Activated CD4-positive, alpha-beta T cell treated with anti-CD3 and anti-CD28 coated beads for 48 hours (primary cell): ENCODE measurements at regions not wholly inside any gene's neighbourhood (a gene's known extent, or its start where the extent isn't known, plus 50 kb on each side); places are given as distances from the start of the nearest gene placed in this dataset.
A peak's percentile ranks its signal among the peaks of the same experiment; 100 is the strongest.
"Not testable (repeated sequence)": the region's sequence is repeated elsewhere in the genome, so short reads cannot be mapped to it uniquely, and the experiment has no call there.

Experiments used
- DNase-seq: peaks from one replicate; pipeline ENCODE4 v3.0.0-alpha.2; 2020

DNA sequence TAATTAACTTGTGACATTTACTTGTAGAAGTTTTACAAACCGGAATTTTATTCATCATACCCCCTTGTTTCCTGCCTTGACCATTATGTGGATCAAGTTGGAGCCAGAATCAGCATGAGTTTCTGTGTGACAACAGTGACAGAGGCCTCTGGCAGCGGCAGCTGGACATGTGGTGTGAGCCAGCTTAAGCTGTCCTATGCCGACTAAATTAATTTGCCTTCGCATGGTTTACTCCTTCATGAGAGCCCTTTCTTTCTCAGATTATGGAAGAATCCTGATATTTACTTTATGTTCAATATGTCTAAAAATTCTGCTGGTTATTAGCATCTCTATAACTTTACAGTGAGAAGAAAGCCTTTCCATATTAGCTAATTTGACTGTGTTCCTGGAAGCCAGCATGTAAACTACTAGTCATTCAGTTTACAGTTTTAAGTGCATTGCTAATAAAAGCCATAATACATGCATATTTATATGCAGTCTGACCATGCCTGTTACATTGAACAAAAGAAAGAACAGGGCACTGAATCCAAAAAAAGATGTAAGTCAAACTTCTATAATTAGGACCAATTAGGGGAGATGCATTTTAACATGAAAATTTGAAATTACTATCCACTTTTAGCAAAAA is 495.8 kb upstream of the ACVR2A start:
- DNase-seq, result no peak

DNA sequence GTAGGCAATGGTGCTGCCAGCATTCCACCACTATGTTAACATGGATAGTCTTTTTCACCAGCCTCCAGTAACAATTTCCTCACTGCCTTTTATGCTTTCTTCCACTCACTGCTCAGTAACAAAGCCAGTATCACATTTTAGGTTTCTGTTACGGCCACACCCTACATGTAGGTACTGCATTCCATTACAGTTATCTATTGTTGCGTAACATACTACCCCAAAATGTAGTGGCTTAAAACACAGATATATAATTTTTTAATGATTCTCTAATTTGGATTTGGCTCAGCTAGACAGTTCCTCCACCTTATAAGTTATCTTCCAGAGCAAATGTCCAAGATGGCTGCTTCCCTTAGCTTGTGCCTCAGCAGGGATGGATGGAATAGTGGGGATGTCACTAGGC is 498.7 kb upstream of the ACVR2A start:
- DNase-seq, result no peak

DNA sequence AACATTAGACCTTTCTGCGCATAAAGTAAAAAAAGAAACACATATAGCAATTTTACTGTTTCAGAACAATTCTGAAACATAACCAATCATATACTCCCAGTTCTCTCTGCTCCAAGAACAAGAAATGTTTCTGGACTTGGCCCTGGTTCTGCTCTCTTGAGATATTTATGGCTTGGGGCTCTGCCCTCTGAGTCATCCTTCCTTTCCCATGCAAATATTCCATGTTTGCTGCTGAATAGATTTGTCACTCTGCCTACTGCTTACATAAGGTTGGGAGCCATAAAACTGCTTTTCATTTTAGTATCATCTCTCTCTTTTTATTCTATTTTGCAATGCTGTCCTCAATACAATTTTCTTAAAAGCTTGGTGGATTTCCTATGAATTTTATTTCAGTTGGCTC is 499.6 kb upstream of the ACVR2A start:
- no peak for DNase-seq

DNA sequence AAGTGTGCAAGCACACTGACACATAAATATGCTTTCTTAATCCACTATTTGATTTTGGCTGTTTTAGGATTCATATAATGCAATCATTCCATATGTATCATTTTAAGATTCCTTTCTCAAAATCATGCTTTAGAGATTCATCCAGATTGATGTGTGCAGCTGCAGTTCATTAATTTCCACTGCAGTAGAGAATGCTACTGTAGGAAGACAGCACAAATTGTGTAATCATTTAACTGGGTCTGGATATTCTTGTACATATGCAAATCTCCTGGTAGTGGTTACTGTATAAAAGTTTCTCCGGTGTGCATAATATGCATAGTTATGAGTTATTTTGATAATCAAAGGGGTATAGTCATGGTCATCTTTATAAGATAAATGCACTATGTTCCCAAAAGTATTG is 502.5 kb upstream of the ACVR2A start:
- DNase-seq, result no peak

DNA sequence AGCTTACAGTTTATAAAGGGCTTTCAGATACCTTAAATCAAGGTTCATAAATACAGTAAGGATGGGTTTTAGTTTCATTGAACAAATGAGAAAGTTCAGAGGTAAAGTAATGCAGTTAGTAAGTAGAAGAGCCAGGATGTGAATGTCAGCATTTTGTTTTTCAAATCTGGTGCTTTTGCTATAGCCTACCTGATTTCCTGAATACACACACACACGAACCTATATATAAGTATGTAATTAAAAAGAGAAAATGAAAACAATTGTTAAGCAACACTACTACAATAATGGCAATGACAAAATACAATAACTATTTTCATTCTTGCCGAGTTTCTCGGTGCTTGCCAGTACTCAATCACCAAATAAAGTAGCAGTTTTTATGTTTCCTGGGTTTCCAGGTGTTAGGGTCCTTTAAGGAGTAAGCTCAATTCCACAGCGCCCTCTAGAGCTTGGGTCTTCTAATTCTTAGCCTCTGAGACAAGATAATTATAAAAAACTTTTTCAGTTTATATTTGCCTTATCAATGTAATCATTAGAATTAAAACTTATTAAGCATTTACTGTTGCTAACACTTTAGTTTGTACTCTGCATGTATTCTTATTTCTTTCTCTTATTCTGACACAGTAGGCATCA is 512.9 kb upstream of the ACVR2A start:
- DNase-seq, result peak; percentile 59

DNA sequence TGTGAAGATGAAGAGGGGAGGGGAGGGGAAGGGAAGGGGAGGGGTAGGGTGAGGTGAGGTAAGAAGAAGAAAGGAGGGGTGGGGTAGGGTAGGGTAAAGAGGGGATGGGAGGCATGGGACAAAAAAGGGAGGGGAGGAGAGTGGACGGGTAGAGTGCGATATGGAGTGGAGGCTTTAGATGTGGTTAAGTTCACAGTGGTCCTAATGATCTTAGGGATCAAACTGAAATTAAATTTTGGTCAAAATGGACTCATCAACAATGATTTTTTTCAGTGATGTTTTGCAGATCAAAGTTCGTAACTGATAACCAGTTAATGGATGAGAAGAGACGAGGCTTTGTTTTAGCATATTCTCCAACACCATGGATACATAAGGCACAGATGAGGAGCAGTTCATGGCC is 513.9 kb upstream of the ACVR2A start:
- DNase-seq, result no peak

DNA sequence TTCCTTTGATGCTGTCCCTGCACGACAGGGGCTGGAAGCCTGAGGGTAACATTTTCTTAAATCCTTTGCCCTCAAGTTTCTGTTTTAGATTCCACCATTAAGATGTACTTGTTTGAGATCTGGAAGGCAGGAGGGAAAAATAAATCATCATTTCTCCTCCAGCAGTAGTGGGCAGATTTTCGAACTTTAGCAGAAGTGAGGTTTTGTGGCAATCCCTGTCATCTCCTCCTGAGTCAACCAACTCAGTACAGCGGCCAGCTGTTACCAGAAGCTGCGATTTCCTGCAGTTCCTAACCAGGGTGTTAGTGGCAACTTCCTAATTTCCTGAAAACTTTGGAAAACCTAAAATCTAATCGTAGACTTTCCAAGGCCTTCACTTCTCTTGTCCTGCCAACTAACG is 517.2 kb upstream of the ACVR2A start:
- DNase-seq, result peak; percentile 31

DNA sequence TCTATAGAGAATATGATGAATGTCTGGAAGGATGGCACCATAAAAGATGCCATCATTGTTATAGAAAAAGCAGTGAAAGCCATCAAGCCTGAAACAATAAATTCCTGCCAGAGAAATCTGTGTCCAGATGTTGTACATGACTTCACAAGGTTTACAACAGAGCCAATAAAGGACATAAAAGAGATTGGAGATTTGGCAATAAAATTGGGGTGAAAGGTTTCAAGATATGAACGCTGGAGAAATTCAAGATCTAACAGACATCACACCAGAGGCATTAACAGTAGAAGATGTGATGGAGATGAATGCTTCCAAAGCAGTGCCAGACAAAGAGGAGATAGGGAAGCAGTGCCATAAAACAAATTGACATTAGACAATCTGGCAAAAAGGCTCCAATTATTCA is 518.8 kb upstream of the ACVR2A start:
- no peak for DNase-seq

DNA sequence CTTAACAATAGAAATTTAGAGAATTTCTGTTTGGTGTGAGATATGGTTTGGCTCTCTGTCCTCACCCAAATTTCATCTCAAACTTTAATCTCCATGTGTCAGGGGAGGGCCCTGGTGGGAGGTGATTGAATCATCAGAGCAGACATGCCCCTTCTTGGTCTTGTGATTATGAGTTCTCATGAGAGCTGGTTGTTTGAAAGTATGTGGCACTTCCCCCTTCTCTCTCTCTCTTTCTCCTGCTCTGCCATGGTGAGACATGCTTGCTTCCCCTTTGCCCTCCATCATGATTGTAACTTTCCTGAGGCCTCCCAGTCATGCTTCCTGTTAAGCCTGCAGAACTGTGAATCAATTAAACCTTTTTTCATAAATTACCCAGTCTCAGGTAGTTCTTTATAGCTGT is 524.7 kb upstream of the ACVR2A start:
- no peak for DNase-seq

DNA sequence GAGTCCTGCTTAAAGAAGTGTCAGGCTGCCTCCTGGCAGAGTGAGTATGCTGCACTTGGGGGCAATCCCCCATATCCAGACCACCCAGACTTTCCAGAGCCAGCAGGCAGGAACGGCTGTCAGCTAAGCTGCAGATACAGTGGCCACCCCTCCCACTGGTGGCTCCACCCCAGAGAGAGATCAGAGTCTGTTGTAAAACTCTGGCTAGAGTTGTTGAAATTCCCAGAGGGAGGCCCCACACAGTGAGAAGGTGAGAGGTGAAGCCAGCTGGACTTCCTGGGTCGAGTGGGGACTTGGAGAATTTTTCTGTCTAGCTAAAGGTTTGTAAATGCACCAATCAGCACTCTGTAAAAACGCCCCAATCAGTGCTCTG is 533.8 kb upstream of the ACVR2A start:
- no peak for DNase-seq

DNA sequence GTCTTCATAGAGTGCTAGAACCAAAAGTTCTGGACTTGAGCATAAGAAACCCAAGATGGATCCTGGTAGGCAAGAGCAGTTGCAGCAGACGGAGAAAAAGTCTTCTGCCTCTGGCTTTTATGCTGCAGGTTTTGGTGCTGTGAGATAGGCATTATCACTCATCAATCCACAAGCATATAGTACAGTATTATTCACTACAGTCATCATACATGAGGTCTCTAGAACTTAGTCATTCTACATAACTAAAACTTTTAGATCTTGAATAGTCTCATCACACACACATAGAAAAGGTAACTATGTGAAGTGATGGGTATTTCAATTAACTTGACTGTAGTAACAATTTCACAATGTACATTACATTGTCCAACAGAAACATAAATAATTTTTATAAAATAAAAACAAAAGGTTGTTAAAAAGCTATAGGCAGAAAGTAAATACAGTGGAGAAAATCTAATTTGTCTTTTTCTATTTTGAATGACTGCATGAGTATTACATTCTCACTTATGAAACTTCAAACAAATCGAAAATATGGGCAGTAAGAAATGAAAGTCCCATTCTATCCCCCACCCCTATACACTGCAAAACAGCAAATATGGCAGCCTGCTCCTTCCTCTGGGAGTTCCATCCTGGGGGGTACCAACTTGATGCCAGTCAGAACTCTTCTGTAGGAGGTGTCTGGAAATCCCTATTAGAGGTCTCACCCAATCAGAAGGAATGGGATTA is 534.3 kb upstream of the ACVR2A start:
- DNase-seq, result no peak

DNA sequence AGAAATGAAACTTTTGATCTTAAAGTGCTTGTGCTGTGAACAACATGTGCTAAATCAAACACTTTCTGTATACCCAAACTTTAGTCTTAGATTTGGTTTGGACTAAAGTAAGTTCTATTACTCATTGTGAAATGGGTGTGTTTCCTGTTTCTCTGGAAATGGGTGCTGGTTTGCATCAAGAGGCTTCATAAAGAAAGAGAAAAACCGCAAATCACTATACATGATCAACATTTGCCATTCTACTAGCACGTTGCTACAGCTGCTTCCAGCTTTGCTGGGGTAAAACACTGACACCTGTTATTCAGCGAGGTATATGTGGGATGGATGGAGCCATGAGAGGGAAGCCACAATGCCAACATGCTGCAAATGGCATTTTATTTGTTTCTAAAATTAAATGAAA is 547.0 kb upstream of the ACVR2A start:
- peak; percentile 37 for DNase-seq

DNA sequence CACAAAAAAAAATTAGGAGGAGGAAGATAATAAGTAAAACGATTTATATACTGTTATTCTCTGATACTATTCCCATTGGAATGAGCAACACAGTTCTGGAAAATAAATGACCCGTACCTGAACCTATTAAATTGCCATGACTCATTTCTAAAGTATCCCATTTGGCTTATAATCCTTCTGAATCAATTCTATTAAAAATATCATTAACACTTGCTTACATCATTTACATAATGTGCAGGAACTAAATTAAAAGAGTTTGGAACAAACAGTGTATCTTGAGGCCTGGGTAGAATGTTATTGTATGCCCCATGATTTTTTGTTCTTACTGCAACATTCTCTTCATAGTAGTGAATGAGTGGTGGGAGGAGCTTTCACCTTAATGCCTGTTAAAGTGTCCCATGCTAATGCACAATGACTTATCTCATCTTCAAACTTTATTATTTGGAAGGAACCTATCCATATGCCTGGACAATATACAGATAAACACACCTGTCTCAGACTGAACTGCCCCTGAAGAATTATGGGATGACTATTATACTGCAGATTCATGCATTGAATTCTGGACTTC is 549.9 kb upstream of the ACVR2A start:
- DNase-seq, result no peak

DNA sequence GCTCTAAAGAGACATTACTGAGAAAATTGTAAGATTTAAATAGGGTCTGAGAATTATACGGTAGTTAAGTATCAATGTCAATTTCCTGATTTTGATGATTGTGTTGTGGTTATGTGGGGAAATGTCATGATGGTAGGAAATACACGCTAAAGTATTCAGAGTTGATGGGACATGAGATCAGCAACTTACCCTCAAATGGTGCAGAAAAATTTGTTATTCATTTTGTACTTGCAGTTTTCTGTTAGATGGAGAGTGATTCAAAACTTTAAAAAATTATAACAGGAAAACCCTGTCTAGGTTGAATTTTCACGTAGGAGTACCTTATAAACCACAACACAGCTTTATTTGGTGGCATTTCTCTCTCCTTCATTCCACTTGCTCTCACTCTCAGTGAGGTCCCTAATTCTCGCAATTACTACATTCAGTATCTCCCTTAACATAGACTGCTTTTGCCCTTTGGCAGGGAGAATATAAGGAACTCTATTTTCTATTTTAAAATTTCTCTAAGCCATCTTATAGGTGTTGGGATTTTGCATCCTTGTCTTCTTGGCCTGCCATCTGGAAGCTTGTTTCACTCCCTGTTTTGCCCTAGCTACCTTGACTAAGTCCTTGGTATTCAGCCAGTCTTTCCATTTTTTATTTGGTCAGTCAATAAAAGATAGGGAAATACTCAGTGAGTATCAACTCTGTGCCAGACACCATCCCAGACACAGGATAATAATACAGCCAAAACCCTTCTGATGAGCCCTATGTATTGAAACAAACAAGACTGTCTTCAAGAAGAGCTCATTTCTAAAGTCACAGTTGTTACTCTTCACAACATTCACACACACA is 550.6 kb upstream of the ACVR2A start:
- DNase-seq, result no peak

DNA sequence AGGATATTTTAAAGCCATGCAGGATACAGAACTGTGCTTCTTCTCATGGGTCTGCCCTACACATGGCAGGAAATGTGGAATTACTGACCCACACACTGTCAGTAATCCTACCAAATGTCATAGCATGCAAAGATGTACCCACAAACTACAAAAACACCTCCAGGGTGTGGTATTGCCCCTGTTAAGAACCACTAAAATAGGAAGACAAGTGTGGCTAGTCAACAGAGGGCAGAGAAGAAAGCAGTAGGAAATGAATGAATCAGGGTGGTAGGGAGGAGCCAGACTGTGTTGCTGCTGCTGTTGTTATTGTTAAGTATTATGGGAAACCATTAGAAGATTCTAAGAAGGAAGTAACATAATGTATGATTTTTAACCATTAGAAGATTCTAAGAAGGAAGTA is 556.7 kb upstream of the ACVR2A start:
- peak; percentile 18 for DNase-seq

DNA sequence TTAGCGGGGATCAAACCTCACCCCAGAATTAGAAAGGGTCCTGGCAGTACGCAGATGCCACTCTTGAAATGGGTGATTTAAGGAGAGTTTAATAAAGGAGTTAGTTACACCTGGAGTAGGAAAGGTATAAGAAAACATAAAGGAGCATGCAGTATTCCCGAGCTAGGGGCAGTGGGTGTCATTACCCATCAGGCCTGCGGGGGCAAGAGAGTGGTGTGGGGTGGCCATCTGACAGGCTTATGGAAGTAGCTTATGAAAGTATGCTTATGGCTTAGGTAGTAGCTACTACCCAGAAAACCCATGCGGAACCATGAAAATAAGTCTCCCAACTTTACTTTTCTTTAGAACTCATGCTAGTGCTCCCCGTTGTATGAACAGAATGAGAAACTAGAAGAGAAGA is 568.9 kb upstream of the ACVR2A start:
- peak; percentile 21 for DNase-seq

DNA sequence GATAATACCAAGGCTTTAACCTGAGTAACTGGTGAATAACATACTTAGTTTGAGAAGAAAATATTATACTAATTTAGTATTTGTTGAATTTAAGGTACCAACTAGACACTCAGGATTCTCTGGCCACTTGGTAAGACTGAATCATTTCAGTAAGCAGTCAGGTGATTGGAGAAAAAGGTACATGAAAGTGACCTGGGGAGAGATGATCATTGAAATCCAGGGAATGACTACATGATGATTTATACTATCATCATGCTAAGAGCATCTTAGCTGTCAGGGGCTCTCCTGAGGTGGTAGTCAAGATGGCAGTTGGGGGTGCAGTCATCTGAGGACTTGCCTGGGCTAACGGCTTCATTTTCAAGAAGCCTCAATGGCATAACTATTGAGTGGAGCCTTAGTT is 571.2 kb upstream of the ACVR2A start:
- no peak for DNase-seq

DNA sequence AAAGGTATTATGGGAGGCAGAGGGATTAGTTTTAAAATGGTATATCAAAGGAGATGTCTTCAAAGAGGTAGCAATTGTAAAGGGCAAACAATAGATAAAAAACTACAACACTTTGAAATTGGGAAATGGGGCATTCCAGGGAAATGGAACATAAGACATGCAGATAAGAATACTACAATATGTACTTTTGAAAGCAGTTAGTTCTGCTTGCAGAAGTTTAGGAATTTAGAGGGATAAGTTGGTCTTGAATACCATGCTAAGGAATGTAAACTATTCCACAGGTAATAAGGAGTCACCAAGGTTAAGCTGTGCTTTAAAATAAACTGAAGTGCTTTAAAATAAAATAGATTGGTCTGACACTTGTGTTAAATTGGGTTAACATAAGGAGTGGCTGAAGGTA is 571.7 kb upstream of the ACVR2A start:
- no peak for DNase-seq

DNA sequence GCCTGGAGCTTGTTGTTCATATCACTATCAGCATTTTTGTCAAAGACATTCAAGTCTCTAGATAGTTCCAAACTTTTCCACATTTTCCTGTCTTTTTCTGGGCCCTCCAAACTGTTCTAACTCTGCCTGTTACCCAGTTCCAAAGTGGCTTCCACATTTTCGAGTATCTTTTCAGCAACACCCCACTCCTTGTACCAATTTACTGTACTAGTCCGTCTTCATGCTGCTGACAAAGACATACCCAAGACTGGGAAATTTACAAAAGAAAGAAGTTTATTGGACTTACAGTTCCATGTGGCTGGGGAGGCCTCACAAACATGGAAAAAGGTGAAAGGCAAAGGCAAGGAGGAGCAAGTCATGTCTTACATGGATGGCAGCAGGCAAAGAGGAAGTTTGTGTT is 575.2 kb upstream of the ACVR2A start:
- not testable (repeated sequence) for DNase-seq

DNA sequence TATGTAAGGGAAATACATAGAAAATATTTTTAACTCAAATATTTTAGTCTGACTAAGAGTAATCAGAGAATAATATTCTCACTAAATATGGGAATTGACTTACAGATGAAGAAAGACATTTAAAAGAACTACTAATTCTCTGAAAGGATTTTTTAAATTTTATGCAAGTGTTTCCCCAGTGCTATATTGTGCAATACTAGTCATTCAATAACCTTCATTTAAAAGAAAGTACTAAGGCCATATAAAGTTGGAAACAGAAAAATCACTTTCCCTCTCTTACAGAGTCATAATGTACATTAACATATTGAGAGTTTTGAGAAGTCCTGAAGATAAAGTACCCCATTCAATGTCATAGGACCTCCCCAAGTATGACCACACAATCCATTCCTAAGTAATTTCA is 584.6 kb upstream of the ACVR2A start:
- DNase-seq, result no peak

DNA sequence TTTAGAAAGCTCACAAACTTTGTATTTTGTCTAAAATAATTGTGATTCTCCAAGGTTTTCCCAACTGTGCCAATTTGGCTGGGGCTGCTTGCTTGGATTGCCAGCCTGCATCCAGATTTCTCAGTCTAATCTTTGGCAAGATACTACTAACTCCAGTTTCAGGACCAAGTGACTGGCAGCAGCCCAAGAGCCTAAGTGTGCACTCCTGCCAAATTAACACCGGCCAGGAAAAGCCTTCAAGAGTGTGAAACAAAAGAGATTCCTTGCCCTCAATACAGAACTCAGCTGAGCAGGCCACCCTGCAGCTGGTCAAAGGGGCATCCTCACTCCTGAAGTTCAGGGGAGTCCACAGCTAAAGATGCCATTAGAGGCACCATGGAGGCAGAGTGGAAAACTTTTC is 589.0 kb upstream of the ACVR2A start:
- no peak for DNase-seq

DNA sequence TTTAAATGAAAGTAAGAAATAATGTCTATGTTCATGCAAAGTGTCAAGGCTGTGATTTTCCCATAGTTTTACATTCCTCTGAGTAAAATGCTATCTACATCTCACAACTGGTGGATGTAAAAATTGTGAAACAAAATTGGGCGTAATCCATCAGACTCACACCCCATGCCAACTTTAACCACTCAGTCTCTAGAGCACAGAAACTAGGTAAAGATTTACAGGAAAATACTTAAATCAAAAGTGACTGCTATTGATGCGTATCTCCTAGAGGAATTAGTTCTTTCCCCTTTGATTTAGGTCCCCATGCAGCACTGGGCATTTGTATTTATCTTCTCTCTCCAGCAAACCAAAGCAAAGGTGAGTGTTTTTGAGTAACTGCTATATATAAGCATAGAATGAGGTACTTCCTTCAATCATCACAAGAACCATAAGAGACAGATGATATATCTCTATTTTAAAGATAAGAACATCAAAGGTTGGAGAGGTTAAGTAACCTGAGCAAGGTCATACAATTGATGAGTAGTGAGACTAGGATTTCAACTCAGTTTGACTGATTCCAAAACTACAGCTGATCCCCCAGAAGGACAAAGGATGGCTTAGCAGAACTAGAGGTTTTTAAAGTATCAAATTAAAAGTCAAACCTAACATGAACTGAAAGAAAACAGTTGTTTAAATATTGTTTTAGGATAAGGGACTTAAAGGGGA is 594.0 kb upstream of the ACVR2A start:
- no peak for DNase-seq

DNA sequence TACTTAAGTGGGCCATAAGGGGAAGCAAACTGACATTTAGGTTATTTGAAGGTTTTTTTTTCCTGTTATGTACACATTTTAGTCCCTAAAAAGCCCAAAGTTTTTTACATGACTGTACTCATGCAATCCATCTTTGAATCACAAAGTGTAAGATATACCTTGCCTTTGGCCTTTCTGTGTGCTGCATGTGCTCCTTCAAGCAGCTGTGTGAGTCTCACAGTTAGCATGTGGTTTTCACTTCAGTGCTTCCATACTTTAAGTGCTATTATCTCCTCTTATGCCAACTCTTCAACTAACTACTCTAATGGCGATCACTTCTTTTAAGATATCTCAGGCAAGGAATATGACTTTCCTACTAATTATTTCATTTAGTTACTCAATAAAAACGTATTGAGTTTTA is 597.1 kb upstream of the ACVR2A start:
- no peak for DNase-seq
